ENCODE measurements at regions not wholly inside any gene's neighbourhood (a gene's known extent, or its start where the extent isn't known, plus 50 kb on each side); places are given as distances from the start of the nearest gene placed in this dataset.

DNA sequence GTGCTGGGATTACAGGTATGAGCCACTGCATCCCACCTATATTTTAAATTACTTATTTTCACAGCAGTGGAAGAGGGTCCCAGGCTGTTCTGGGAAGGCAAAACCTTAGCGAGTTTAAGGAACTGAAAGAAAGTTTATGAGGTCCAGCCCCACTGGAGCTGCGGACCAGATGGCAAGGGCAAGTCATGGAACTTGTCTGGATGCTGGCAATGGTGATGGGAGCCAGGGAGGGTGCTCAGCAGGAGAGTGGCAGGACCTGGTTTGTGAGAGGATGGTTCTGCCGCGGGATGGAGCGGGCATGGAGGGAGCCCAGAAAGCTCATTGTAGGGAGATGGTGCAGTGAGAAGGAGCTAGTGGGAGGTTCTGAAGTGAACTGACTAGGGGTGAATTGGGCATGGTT is 50.6 kb upstream of the SLC45A1 start:
- no peak for DNase-seq

DNA sequence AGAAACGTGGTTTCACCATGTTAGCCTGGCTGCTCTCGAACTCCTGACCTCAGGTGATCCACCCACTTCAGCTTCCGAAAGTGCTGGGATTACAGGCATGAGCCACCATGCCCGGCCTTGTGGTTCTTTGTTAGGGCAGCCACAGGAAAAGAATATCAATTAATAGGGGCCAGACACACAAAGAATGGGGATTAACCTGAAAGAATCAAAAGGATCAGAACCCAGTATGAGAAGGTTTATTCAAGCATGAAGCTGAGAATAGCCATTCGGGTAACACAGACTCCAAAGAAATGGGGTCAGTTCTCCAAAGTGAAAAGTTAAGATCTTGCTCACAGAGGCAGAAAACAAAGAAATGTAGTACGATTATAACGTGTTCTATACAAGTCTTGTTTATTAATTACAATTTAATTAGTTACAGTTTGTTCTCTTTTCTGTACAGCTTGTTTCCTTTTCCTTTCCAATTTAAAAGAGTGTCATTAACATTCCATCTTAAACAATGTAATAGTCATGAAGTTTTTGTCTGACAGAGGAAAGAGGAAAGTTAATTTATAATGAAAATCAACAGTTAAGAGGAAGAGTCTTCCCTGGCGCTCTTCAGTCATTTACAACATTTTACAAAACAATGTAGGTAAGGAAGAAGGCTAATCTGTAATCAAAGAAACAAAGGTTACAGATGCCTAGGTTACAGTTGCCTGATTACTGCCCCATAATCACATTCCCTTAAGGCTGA is 51.3 kb upstream of the SLC45A1 start:
- no peak for DNase-seq

DNA sequence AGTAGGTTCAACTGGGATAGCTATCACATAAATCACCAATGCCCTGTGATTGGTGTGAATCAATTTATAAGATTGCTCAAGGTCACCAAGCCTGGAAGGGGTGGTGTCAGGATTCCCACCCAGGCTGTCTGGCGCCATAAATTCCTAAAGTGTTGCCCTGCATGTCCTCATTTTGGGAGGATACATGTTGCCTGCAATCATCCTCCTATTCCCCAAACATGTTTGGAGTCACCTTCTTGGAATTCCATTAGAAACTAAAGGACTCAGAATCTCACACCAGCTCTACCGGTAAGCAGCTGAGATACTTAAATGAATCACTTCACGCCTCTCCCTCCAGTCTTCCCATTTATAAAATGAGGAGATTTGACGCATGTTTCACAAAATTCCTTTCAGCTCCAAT is 54.1 kb upstream of the SLC45A1 start:
- DNase-seq = no peak

DNA sequence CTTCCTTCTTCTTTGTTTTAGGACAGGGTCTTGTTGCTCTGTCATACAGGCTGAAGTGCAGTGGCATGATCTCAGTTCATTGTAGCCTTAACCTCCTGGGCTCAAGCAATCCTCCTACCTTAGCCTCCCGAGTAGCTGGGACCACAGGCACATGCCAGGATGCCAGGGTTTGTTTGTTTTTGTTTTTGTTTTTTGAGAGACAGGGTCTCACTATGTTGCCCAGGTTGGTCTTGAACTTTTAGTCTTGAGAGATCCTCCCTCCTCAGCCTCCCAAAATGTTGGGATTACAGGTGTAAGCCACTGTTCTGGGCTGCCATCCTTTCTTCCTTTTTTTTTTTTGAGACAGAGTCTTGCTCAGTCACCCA is 56.5 kb upstream of the SLC45A1 start:
- DNase-seq = no peak

DNA sequence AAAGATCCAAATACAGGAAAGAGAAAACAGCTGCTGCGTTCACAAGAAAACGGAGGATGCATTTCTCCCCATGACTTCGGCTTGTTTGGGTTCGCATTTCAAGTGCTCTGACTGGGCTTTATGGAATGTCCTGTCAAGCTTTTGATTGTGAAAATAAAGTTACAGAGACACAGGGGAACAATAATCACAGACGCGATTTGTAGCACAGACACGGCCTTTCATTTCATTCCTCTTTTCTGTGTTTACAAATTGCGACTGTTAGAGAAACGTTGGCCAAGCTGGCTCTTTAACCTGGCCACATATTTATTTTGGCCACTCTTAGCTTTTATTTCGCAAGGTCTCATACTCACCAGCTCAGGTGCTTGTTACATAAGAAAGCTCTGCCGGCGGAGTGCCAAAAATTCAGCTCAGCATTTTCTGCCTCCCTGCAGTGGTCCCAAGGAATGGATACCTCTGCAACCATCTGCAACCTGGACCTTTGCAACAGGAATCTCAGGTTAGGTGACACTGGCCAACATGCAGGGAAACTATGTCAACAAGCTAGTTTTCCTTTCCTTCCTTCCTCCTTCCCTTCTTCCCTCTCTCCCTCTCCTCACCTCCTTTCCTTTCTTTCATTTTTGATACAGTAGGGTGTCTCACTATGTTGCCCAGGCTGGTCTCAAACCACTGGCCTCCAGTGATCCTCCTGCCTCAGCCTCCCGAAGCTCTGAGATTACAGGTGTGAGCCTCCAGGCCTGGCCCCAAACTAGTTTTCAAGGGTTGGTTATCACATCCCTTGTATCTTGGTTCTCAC is 58.2 kb upstream of the SLC45A1 start:
- DNase-seq = no peak

DNA sequence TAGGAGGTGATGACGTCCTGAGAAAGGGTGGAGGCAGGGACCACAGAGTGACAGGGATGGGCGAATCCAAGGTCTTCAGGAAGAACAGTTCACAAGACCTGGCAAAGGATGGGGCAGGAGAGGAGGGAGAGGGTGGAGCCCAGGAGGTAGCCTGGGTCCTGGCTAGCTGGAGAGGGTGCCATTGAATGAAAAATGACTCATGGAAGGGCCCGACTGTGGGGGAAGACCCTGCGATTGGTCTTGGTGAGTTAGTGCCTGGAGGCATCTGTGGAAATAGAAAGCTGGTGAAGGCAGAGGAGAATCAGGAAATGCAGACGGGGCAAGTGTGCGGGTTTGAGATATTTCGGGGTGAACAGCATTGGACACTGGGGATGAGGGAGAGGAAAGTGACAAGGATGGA is 60.3 kb upstream of the SLC45A1 start:
- DNase-seq = no peak

DNA sequence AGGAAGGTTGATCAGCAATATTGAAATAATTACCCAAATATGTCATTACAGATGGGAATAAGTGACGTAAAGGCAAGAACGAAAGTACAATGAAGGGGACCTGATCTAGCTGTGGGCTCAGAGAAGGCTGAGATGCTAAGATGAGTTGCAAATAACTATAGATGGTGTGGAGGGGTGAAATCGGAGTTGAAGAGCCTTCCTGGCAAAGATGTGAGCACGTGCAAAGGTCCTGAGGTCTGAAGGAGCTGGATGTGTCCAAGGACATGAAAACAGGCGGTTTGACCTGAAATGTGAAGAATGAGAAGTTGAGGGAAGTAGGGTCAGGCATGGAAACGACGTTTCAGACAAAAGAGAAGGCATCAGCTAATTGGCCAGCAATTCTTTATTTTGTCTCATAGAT is 61.6 kb upstream of the SLC45A1 start:
- DNase-seq = no peak

DNA sequence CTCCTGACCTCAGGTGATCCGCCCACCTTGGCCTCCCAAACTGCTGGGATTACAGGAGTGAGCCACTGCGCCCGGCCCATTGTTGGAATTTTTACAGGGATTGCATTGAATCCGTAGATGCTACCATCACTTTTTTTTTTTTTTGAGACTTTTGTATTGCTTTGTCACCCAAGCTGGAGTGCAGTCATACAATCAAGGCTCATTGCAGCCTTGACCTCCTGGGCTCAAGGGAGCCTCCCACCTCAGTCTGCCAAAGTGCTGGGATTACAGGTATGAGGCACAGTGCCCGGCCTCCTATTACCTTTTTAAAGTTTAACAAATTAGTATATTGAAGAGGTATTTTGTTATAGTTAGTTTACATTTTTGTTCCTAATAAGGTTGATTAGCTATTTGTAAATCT is 62.2 kb upstream of the SLC45A1 start:
- DNase-seq = no peak

DNA sequence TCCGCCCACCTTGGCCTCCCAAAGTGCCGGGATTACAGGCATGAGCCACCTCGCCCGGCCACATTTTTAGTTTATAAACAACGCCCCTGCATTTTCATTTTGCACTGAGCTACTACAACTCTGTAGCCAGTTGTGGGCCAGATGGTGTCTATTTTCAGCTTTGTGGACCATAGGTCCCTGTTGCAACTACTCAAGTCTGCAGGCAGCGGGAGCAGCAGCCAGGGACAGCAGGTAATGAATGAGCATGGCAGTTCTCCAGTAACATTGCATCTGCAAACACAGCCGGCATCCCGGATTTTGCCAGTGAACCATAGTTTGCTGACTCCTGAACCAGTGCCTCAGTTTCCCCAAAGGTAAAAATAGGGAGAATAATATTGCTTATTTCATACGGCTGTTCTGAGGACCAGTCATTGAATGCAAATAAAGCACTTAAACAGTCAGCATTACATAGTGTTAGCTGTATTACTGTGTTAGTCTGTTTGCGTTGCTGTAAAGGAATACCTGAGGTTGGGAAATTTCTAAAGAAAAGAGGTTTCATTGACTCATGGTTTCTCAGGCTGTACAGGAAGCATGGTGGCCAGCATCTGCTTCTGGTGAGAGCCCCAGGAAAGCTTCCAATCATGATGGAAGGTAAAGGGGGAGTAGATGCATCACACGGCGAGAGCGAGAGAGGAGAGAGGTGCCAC is 65.5 kb upstream of the SLC45A1 start:
- no peak for DNase-seq

DNA sequence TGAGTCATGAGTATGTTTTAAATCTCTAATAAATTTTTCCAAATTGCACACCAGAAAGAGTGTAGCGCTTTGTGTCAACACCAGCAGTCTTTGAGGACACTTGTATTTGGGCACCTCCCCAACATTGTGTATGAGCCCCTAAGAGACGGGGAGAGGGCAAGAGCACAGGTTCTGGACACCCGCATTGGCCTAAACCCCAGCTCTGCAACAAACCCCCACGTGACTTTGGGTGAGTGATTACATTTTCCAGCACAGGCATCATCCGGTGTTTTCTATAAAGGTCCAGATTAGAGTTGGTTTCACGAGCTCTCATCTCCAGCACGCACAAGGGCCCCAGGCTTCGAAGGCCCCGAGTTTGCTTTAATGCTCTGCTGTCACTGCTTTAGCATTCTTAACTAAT is 66.3 kb upstream of the SLC45A1 start:
- no peak for DNase-seq

DNA sequence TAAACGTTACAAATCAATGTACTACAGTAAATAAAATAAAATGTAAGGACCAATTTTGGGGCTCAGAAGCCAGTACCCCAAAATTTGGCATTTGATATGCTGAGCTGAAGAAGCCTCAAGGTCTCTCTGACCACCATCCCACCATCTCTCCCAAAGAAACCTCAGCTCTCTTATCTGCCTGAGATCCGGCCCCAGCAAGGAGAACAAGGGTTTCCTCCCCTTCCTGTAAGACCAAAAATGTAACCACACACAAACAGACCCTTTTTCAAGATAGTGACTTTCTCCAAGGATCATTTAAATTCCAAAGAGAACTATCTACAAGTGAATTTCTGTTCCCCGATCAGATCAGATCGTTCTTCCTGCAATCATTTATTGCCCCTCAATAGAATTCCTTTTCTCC is 68.1 kb upstream of the SLC45A1 start:
- no peak for DNase-seq

DNA sequence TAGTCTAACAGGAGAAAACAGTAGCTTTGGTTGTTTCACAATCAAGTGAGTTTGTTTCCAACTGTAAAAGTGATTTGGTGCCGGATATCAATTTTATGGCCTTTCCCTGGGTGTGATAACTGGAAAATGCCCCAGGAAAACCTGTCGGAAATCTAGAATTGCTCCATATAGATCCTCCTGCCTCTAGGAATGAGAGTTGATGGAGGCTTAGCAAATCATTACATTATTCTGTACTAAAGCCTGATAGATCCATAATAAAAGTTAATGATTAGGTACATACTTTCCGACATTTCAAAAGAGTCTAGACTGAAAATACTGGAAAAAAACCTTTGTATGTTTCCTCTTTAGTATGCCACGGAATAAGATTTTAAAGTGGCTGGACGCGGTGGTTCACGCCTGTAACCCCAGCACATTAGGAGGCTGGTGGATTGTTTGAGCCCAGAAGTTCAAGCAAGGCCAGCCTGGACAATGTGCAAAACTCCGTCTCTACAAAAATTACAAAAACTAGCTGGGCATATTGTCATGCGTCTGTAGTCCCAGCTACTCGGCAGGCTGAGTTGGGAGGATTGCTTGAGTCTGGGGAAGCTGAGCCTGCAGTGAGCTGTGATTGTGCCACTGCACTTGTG is 70.0 kb upstream of the SLC45A1 start:
- no peak for DNase-seq

DNA sequence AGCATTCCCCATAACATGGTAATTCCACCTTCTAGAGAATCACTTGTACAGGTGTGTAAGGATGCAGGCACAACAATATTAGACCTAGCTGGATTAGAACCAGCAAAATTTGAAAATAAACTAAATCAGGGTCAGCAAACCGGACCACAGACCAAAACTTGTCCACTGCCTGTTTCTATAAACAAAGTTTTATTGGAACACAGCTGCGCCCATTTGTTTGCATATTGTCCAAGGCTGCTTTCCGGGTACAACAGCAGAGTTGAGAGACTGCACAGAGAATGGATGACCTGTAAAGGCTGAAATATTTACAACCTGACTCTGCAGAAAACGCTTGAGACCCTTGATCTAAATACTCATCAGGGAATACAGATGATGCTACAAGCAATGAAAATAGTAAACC is 73.6 kb upstream of the SLC45A1 start:
- DNase-seq = no peak

DNA sequence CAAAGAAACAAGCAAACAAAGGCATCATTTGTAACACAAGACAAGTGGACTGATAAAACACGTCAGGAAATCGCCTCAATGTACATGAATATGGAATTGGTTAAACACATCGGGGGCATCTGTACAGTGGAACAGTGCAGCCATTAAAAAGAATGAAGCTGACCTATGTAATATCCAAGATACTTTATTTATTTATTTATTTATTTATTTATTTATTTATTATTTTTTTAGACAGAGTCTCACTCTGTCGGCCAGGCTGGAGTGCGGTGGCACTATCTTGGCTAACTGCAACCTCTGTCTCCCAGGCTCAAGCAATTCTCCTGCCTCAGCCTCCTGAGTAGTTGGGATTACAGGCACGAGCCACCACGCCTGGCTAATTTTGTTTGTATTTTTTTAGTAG is 75.4 kb upstream of the SLC45A1 start:
- no peak for DNase-seq

DNA sequence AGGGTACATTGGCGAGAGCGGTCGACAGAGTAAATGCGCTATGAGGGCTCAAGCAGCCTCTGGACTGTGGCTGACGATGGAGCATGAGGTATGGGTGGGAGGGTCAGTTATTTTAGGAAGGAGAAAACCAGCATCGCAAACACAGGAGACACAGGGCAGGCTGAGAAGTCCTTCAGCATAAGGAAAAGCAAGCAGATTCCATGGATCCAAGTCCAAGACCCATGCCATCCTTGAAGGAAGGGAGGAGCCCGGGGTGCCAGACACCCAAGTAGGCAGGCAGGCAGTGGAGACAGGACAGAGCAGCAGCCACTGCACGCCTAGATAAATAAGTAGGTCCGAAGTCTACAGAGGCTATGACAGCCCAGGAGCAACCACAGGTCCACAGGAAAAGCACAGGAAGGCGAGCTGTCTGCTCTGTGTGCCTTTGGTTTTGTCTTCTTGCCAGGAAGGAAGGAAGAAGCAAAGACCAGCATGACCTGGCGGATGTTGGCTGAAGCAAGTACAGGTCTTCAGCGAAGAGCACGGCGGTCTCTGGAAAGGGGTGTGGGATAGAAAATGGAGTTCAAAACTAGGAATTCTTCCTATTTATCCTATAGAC is 76.4 kb upstream of the SLC45A1 start:
- no peak for DNase-seq

DNA sequence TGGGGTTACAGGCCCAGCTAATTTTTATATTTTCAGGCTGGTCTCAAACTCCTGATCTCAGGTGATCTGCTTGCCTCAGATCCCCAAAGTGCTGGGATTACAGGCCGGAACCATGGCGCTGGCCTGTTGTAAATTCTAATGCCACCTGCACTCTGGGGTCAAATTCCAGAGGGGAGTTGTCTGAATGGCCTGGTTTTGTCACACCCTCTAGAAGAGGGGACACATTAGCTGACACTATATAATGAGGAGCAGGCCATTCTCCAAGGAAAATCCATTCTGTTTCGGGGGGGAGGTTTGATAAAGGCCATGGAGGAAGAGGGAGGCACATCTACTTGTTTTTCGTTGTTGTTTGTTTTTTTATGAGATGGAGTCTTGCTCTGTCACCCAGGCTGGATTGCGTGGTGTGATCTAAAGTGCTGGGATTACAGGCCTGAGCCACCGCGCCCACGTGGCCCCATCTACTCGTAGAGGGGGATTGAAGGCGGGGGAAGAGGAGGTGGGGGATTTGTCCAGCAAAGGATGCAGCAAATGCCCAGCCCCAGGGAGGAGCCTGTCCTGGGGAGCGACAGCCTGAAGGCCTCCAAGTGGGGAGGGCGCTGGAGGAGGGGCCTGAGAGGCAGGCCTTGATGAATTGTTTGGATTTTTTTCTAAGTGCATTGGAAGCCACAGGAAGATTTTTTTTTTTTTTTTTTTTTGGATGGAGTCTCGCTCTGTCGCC is 78.4 kb upstream of the SLC45A1 start:
- DNase-seq = no peak

DNA sequence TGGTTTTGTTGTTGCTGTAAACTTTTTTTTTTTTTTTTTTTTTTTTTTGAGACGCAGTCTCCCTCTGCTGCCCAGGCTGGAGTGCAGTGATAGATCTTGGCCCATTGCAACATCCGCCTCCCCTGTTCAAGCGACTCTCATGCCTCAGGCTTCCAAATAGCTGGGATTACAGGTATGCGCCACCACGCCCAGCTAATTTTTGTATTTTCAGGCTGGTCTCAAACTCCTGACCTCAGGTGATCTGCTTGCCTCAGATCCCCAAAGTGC is 78.9 kb upstream of the SLC45A1 start:
- DNase-seq = no peak

DNA sequence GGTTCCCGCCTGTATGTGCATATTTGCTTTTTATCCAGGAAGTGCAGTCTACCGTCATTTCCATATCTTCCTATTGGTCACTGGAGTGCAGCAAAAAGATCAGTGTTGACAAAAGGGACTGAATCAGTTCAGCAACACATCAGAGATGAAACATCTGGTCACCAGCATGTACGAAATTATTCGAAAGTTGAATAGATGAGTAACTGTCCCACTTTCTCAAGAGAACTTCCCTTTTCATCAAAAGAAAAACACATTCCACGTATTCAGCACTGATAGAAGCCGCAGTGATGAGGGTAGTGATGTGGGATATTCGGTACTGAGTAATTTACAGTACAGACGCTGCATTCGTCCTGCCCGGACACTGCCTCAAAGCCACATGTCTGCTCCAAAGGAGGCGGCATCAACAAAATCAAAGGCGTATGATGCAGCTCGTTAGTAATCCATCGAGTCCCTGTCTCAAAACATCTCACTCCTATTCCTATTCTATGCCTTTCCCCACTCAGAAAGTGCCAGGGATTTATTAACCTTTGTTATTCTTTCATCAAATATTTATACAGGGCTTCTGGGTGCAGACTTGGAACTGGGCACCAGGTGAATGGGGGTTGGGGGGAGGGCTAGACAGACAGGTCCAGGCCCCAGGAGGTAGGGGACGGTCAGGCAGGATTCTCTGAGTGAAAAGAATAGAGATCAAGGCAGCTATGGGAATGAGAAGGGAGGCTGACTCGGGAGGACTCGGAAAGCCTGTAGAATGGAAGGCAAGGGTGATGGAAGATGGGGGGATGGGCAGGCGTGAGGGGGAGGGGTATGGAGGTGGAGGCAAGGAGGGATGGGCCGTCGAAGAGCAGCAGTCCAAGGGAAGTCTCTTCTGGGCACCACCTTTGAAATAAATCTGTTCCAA is 79.5 kb upstream of the SLC45A1 start:
- no peak for DNase-seq

DNA sequence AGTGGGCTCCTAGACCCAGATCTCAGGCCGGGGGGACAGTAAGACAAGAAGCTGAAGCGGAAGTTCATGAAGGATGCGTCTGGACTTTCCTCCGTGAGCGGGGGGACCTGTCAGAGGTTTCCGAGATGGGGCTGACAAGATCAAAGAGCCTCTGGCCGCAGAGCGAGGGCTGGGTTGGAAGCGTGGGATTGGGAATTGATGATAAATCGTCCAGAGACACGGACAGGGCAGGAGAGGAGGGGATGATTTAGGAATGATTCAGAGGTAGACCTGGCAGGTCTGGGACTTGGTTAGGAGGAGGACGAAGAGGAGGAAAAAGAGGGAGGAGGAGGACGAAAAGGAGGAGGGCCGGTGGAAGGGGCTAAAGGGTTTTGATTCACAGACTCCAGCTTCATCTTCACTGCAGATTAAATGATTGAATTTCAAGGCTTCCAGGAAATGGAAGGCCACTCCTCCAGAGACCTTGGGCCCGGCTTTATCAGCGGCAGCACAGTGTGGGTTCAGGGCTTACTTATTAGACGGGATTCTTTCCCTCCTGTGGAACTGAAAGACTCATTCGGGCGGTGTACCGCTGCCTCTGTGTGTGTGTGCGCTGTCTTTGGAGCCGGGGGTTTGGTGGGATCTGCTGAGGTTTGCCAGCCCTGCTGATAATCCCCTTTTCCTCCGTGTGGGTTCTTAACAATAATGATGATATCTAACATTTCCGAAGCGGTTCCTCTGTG is 85.7 kb upstream of the SLC45A1 start:
- no peak for DNase-seq

DNA sequence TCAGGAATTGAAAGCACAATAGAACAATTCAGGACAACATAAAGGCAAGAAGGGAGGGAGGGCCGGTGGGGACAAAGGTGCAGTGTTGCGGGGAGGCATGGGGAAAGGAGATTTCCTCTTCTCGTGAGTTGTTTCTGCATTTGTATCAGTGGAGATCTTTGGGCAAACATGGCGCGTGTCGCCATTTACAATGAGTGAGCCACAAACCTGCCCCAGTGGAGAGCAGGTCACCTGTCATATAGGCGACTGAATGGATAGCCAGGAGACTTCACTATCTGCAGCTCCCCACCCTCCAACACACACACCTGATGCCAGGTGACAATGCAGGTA is 87.7 kb upstream of the SLC45A1 start:
- no peak for DNase-seq

DNA sequence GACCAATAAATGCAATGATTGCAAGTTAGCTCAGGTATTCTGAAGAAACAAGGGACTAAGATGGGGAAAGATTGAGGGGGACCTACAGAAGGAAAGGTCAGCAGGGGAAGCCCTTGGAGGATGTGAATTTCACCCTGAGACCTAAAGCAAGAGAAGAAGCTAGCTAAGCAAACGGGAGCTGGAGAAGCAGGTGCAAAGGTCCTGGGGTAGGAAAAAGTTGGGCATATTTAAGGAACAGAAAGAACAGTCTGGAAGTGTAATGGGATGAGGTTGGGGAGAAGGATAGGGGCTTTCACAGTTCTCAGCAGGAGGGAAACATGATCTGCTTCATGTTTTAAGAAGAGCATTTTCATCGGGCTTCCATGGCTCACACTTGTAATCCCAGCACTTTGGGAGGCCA is 89.7 kb upstream of the SLC45A1 start:
- no peak for DNase-seq
